IPS-18a (cell line): ENCODE measurements at regions not wholly inside any gene's neighbourhood (a gene's known extent, or its start where the extent isn't known, plus 50 kb on each side); places are given as distances from the start of the nearest gene placed in this dataset.
A peak's percentile ranks its signal among the peaks of the same experiment; 100 is the strongest.
"Not testable (repeated sequence)": the region's sequence is repeated elsewhere in the genome, so short reads cannot be mapped to it uniquely, and the experiment has no call there.

Experiments
- H3K27ac ChIP-seq: one replicate; pipeline ENCODE4 v1.5.1; 2013; ENCODE audit warnings: low read length
- H3K27me3 ChIP-seq: one replicate; pipeline ENCODE4 v1.6.1; 2013; ENCODE audit warnings: mild to moderate bottlenecking, low read length; ENCODE audit not compliant: control insufficient read depth, insufficient read depth
- H3K36me3 ChIP-seq: one replicate; pipeline ENCODE4 v1.6.1; 2013; ENCODE audit warnings: low read depth, low read length; ENCODE audit not compliant: control insufficient read depth
- H3K4me1 ChIP-seq: one replicate; pipeline ENCODE4 v1.6.1; 2013; ENCODE audit warnings: low read depth, low read length; ENCODE audit not compliant: control insufficient read depth
- H3K4me3 ChIP-seq: one replicate; pipeline ENCODE4 v1.5.1; 2013; ENCODE audit warnings: low read length
- H3K9ac ChIP-seq: one replicate; pipeline ENCODE4 v1.6.1; 2013; ENCODE audit warnings: mild to moderate bottlenecking, low read length, moderate library complexity
- H3K9me3 ChIP-seq: one replicate; pipeline ENCODE4 v1.6.1; 2013; ENCODE audit warnings: low read depth, low read length; ENCODE audit not compliant: control insufficient read depth

DNA sequence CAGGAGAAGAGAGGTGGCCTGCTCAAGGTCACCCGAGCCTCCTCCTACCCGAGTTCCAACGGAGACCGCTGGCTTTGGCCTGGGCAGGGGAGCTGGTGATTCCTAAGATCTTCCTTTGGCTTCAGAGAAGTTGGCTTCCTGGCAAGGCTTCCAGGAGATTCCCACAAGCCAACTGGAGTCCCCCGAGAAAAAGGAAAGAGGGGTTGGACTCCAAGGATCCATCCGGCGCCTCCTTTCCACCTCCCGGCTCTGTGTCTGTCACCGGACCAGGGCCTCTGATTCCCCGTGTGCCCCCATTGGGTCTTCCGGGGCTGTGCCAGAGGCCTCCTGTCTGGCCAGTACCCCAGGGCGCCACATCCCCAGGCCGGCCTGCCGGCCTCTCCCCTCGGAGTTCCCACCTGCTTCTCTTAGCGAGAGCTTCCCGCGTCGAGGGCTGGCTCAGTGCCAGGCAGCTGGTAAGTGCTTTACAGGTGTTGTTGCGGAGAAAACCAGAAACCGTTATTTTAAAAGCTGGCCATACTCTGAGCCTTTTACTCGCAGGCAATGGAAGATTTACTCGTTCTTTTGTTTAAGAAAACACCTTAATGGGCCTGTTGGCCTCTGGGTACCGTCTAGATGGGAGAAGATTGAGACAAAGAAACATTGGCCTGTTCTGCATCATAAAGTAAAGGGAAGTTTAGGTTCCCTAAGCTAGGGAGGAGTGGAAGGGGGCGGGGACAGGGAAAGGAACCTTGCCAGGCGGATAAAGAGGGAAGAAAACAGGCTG is 258.4 kb upstream of the SDK2 start:
- no peak overlapping the region for H3K27ac ChIP-seq
- no peaks in the 10 kb centered on the region for H3K36me3 ChIP-seq
- peaks cover 18% of the 10 kb centered on the region for H3K4me1 ChIP-seq
- H3K9me3 ChIP-seq, result no peaks in the 10 kb centered on the region
- H3K4me3 ChIP-seq, result peak overlapping the region; percentile 51
- peaks cover 78% of the 10 kb centered on the region for H3K27me3 ChIP-seq
- no peak overlapping the region for H3K9ac ChIP-seq

GRCh38 chr17:73906896-73907870 is 262.9 kb upstream of the SDK2 start:
- peaks cover 17% of the 10 kb centered on the region for H3K4me1 ChIP-seq
- no peak overlapping the region for H3K27ac ChIP-seq
- peaks cover 54% of the 10 kb centered on the region for H3K27me3 ChIP-seq
- no peak overlapping the region for H3K4me3 ChIP-seq
- H3K9ac ChIP-seq, result no peak overlapping the region
- no peaks in the 10 kb centered on the region for H3K9me3 ChIP-seq
- no peaks in the 10 kb centered on the region for H3K36me3 ChIP-seq

- Histone ChIP-seq H3K27me3 (peaks cover 34% of the 10 kb centered on the region), H3K4me3 (no peak overlapping the region), H3K9me3 (no peaks in the 10 kb centered on the region), H3K27ac (no peak overlapping the region), H3K4me1 (no peaks in the 10 kb centered on the region), H3K9ac (no peak overlapping the region), H3K36me3 (no peaks in the 10 kb centered on the region)
Measured at GRCh38 chr17:73909186-73909585, 264.9 kb upstream of the SDK2 start.

DNA sequence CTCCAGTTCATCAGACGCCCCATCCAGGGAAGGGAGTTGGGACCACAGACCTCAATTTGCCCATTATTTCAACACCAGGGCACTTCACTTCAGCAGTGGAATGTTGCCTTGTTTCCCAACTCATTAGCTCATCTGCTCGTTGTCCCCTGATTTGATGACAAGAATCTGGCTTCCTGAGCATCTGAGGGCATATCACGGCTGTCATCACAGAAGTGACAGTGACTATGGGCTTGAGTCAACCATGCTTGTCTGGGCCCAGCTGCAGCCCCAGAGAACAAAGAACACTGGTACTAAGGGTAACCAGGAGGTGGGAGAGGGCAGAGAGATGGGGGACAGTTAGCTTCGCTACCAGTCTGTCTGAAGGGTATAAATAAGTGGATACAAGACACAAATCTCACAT is 266.0 kb upstream of the SDK2 start:
- no peak overlapping the region for H3K9ac ChIP-seq
- H3K4me3 ChIP-seq, result no peak overlapping the region
- no peaks in the 10 kb centered on the region for H3K36me3 ChIP-seq
- peaks cover 24% of the 10 kb centered on the region for H3K27me3 ChIP-seq
- no peaks in the 10 kb centered on the region for H3K4me1 ChIP-seq
- no peaks in the 10 kb centered on the region for H3K9me3 ChIP-seq
- H3K27ac ChIP-seq, result no peak overlapping the region

DNA sequence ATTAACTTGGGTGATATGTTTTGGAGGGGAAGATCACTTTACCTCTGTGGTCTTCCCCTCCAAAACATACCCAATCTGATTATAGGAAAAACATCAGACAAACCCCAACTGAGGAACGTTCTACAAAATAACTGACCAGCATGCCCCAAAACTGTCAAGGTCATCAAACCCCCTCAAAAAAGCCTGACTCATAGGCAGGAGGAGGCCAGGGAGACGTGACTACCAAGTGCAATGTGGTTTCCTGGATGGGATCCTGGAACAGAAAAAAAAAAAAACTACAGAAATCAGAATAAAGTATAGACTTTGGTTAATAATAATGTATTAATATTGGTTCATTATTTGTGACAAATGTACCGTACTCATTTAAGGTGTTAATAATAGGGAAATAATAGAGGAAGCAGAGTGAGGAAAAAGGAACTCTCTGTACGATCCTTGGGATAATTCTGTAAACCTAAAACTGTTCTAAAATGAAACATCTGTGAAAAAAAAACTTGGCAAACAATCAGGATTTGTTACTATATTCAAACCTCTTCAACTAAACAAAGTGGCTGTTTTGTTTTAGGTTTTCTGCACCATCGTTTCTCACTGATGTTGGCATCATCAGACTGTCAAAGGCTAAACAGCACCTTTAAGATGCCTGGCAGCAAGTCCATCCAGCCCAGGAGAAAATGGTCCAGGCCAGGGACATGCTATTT is 266.7 kb upstream of the SDK2 start:
- no peaks in the 10 kb centered on the region for H3K4me1 ChIP-seq
- no peaks in the 10 kb centered on the region for H3K36me3 ChIP-seq
- H3K27ac ChIP-seq, result no peak overlapping the region
- no peak overlapping the region for H3K4me3 ChIP-seq
- no peak overlapping the region for H3K9ac ChIP-seq
- peaks cover 20% of the 10 kb centered on the region for H3K27me3 ChIP-seq
- no peaks in the 10 kb centered on the region for H3K9me3 ChIP-seq

DNA sequence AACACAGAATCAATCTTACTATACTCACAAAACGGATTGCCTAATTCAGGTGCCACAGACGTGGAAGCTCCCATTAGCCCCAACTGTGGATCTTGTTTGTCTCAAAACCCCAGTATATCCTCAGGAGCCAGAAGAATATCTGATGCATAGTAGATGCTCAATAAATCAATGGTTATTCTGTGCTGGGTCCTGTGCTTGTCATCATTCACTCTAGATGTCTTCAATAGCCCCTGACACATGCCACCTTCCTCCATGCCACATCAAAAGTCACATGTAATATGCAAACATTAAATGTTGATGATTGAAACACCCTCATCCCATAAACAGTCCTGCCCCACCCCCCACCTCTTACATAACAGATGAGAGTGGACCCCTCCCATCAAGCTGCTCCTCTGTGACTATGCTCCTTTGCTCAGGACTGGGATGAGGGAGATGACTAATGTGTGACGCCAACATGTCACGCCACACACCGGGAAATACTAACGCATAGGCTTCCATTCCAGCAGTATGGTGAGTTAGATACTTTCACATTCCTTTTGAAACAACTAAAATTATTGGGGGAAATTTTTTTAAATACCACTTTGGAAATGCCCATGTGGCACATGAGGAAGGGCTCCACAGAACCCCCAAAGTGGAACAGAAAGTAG is 267.6 kb upstream of the SDK2 start:
- Histone ChIP-seq H3K27me3 (peaks cover 15% of the 10 kb centered on the region), H3K4me1 (no peaks in the 10 kb centered on the region), H3K27ac (no peak overlapping the region)

DNA sequence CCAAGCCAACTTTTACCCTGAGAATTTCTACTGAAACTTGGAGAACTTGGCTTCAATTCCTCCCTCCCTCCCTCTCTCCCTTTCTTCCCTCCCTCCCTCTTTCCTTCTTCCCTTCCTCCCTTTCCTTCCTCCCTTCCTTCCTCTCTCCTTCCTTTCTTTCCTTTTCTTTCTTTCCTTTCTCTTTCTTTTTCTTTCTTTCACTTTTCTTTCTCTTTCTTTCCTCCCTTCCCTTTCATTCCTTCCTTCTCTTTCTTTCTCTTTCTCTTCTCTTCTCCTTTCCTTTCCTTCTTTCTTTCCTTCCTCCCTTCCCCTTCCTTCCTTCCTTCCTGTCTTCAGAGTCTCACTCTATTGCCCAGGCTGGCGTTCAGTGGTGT is 268.1 kb upstream of the SDK2 start:
- Histone ChIP-seq H3K9me3 (no peaks in the 10 kb centered on the region), H3K27me3 (peaks cover 14% of the 10 kb centered on the region), H3K4me1 (no peaks in the 10 kb centered on the region), H3K9ac (no peak overlapping the region), H3K27ac (no peak overlapping the region), H3K4me3 (no peak overlapping the region), H3K36me3 (no peaks in the 10 kb centered on the region)

More for the DNA sequence above, 267.6 kb upstream of the SDK2 start:
- Histone ChIP-seq H3K9ac (no peak overlapping the region), H3K4me3 (no peak overlapping the region), H3K9me3 (no peaks in the 10 kb centered on the region), H3K36me3 (no peaks in the 10 kb centered on the region)

DNA sequence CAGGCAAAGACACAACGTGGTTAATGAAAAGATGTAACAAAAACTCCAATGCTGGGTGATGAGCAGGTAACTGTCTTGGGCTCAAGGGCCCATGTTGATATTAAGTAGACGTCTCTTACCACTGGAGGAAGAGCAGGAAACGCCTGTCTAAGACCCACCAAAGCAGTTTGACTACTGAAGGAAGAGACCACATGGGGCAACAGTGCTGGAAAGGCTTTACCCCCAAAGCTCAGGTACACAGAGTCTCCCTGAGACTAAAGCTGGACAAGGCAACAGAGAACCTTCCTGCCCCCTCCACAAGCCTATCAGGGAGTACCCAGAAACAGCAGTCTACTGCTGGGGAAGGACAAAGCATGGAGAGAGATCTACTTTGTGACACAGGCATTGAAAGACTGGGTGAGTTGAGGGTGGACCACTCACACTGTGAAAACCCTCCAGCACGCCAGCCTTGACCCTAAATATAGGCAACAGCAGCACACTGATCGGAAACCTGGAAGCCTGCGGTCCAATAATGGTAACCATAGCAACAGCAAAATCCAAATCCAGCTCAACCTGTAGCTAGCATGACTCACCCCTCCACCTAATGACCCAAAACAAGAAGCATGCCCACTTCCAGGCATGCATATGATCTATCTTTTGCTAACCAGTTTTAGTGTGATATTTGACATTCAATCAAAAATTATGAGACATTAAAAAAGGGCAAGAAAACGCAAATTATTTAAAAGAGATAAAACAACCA is 270.5 kb upstream of the SDK2 start:
- Histone ChIP-seq H3K4me3 (no peak overlapping the region), H3K9ac (no peak overlapping the region), H3K4me1 (no peaks in the 10 kb centered on the region), H3K27me3 (peaks cover under 1% of the 10 kb centered on the region), H3K27ac (no peak overlapping the region), H3K9me3 (peaks cover 7% of the 10 kb centered on the region), H3K36me3 (no peaks in the 10 kb centered on the region)

DNA sequence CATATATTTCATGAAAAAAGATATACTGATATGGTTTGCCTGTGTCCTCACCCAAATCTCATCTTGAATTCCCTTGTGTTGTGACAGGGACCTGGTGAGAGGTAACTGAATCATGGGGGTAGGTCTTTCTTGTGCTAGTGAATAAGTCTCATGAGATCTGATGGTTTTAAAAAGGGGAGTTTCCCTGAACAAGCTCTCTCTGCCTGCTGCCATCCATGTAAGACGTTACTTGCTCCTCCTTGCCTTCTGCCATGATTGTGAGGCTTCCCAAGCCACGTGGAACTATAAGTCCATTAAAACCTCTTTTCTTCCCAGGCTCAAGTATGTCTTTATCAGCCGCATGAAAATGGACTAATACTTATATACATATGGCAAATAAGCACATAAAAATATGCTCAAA is 274.8 kb upstream of the SDK2 start:
- not testable (repeated sequence) for H3K9me3 ChIP-seq, H3K27me3 ChIP-seq, H3K4me3 ChIP-seq, H3K36me3 ChIP-seq, H3K4me1 ChIP-seq, H3K9ac ChIP-seq, H3K27ac ChIP-seq

DNA sequence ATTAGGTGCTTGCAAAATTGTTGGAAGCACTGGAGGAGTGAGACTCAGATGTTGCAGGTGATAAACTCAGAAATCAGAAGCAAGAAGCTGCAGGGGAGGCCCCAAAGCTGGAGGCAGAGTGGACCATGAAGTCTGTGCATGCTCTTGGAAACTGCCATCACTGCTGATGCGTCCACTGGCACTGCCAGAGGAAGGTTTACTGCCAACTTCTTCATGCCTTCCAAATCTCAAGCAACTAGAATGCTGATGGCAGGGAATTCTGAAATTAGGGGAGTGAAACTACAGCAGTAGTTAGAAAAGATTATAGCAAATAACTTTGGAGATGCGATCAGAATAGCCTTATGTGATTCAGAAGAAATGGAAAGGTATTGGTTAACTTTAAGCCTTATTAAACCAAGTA is 277.1 kb upstream of the SDK2 start:
- H3K27ac ChIP-seq, result no peak overlapping the region
- H3K9me3 ChIP-seq, result peaks cover 7% of the 10 kb centered on the region
- H3K4me1 ChIP-seq, result no peaks in the 10 kb centered on the region
- no peak overlapping the region for H3K4me3 ChIP-seq
- H3K9ac ChIP-seq, result no peak overlapping the region
- H3K27me3 ChIP-seq, result no peaks in the 10 kb centered on the region
- H3K36me3 ChIP-seq, result no peaks in the 10 kb centered on the region
